ENCODE measurements at regions not wholly inside any gene's neighbourhood (a gene's known extent, or its start where the extent isn't known, plus 50 kb on each side); places are given as distances from the start of the nearest gene placed in this dataset.

GRCh38 chr16:6728381-6728780 is 604.3 kb upstream of the RBFOX1 start:
- no CpG with 5 or more reads among the region's 3 CpGs for WGBS, 2 experiments (ENCODE audit: extremely low coverage in 2 of 2, insufficient read length in 1 of 2)
- no peak overlapping the region for H3K18ac ChIP-seq (ENCODE audit: low read depth, low read length)
- BruUV-seq (replicated peaks) = no TSS peak
- no peak overlapping the region for H3K14ac ChIP-seq (replicated peaks; ENCODE audit: low read depth, low read length)
- no peak overlapping the region for H4K8ac ChIP-seq (ENCODE audit: low read depth in 2 of 2, low read length in 2 of 2)
- no peak overlapping the region for H2BK20ac ChIP-seq (ENCODE audit: low read depth, low read length)
- H2AK5ac ChIP-seq (ENCODE audit: low read depth, low read length) = no peak overlapping the region
- no peak overlapping the region for H3K4ac ChIP-seq (ENCODE audit: low read depth, low read length)
- no peak overlapping the region for H3K9ac ChIP-seq (ENCODE audit: low read depth, low read length)
- no peaks in the 10 kb centered on the region for H3K9me1 ChIP-seq (ENCODE audit: insufficient read depth, low read length)
- H4K20me1 ChIP-seq (ENCODE audit: insufficient read depth, low read length) = no peaks in the 10 kb centered on the region
- no peak overlapping the region for H2AFZ ChIP-seq (replicated peaks; ENCODE audit: low read length, poor library complexity)
- H3K4me3 ChIP-seq (ENCODE audit: insufficient read depth, low read depth, low read length) = no peak overlapping the region
- H4K5ac ChIP-seq (ENCODE audit: low read depth, low read length) = no peak overlapping the region
- H3K27me3 ChIP-seq (ENCODE audit: control insufficient read depth, insufficient read depth, low read length) = no peaks in the 10 kb centered on the region
- H2BK15ac ChIP-seq (ENCODE audit: low read depth, low read length) = no peak overlapping the region
- H3K79me1 ChIP-seq (ENCODE audit: low read depth in 1 of 2, low read length in 2 of 2) = no peaks in the 10 kb centered on the region
- H4K91ac ChIP-seq (ENCODE audit: insufficient read depth, low read depth, low read length) = no peak overlapping the region
- ChIA-PET POLR2A (ENCODE audit: unreplicated experiment) (no interaction called here), CTCF (no interaction called here)
- no peaks in the 10 kb centered on the region for H3K36me3 ChIP-seq (ENCODE audit: control insufficient read depth, insufficient read depth, low read length)
- no peaks in the 10 kb centered on the region for H3K4me1 ChIP-seq (ENCODE audit: control insufficient read depth, insufficient read depth, low read length)
- no peak overlapping the region for H3K4me2 ChIP-seq (ENCODE audit: low read depth, low read length)
- intact Hi-C loops (cut with micrococcal nuclease) (no loop called here), dilution Hi-C loops (cut with HindIII; ENCODE audit: low sequenced_read_pairs, unreplicated experiment) (no loop called here), in situ Hi-C loops (cut with MboI; ENCODE audit: low sequenced_read_pairs) (no loop called here)
- H3K27ac ChIP-seq (ENCODE audit: insufficient read depth, low read length) = no peak overlapping the region
- TF ChIP-seq CHD1 (IDR thresholded peaks at IDR 0.05; ENCODE audit: low read depth, low read length) (no peak), MAZ (IDR thresholded peaks at IDR 0.05; ENCODE audit: borderline replicate concordance, low read depth, low read length) (no peak), BHLHE40 (IDR thresholded peaks at IDR 0.05; ENCODE audit: low read depth, low read length) (no peak), POLR2A (IDR thresholded peaks at IDR 0.05; ENCODE audit: low read depth, low read length) (no peak), MAFK (IDR thresholded peaks at IDR 0.05; ENCODE audit: low read depth, low read length) (no peak), NFE2L2 (IDR thresholded peaks at IDR 0.05; ENCODE audit: low read depth, low read length) (no peak), RAD21 (IDR thresholded peaks at IDR 0.05; ENCODE audit: low read length) (no peak), RCOR1 (IDR thresholded peaks at IDR 0.05; ENCODE audit: insufficient replicate concordance, low read length) (no peak), RFX5 (IDR thresholded peaks at IDR 0.05; ENCODE audit: low read depth, low read length) (no peak), MXI1 (IDR thresholded peaks at IDR 0.05; ENCODE audit: borderline replicate concordance, low read depth, low read length) (no peak), CEBPB (IDR thresholded peaks at IDR 0.05; ENCODE audit: low read depth, low read length) (no peak), SMC3 (IDR thresholded peaks at IDR 0.05; ENCODE audit: low read depth, low read length) (no peak)
- TF ChIP-seq, protein P1, sequence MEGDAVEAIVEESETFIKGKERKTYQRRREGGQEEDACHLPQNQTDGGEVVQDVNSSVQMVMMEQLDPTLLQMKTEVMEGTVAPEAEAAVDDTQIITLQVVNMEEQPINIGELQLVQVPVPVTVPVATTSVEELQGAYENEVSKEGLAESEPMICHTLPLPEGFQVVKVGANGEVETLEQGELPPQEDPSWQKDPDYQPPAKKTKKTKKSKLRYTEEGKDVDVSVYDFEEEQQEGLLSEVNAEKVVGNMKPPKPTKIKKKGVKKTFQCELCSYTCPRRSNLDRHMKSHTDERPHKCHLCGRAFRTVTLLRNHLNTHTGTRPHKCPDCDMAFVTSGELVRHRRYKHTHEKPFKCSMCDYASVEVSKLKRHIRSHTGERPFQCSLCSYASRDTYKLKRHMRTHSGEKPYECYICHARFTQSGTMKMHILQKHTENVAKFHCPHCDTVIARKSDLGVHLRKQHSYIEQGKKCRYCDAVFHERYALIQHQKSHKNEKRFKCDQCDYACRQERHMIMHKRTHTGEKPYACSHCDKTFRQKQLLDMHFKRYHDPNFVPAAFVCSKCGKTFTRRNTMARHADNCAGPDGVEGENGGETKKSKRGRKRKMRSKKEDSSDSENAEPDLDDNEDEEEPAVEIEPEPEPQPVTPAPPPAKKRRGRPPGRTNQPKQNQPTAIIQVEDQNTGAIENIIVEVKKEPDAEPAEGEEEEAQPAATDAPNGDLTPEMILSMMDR (conservative IDR thresholded peaks at IDR 0.05; ENCODE audit: low read depth, low read length) = no peak
- TF ChIP-seq, protein P2, sequence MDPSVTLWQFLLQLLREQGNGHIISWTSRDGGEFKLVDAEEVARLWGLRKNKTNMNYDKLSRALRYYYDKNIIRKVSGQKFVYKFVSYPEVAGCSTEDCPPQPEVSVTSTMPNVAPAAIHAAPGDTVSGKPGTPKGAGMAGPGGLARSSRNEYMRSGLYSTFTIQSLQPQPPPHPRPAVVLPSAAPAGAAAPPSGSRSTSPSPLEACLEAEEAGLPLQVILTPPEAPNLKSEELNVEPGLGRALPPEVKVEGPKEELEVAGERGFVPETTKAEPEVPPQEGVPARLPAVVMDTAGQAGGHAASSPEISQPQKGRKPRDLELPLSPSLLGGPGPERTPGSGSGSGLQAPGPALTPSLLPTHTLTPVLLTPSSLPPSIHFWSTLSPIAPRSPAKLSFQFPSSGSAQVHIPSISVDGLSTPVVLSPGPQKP (IDR thresholded peaks at IDR 0.05; ENCODE audit: borderline replicate concordance, low read depth, low read length) = no peak
- no peak overlapping the region for H2AK9ac ChIP-seq (replicated peaks; ENCODE audit: low read depth, low read length, poor library complexity)
- no peak overlapping the region for H2BK5ac ChIP-seq (ENCODE audit: low read depth, low read length, poor library complexity, severe bottlenecking)
- DNase-seq (no peak), ATAC-seq (ENCODE audit: low read depth) (no peak)
- H3K23ac ChIP-seq (ENCODE audit: low read depth, low read length) = no peak overlapping the region
- peaks cover 8% of the 10 kb centered on the region for H3K9me3 ChIP-seq (ENCODE audit: control insufficient read depth, insufficient read depth, low read length)
- H3K56ac ChIP-seq (ENCODE audit: extremely low read depth, insufficient read depth, low read length) = no peak overlapping the region
- H2BK120ac ChIP-seq (ENCODE audit: low read depth, low read length) = no peak overlapping the region
